Lower leg skin (tissue), 3 donors: ENCODE measurements at regions not wholly inside any gene's neighbourhood (a gene's known extent, or its start where the extent isn't known, plus 50 kb on each side); places are given as distances from the start of the nearest gene placed in this dataset.

ENCODE experiments used
- POLR2A ChIP-seq, 2 donors: fragments of 450-650 bp; IDR thresholded peaks; one replicate each; pipeline ENCODE4 v1.6.1; 2016 to 2017; ENCODE audit warnings: antibody characterized with exemption in 2 of 2, mild to moderate bottlenecking in 1 of 2, moderate library complexity in 1 of 2
- TF ChIP-seq, protein P1 (sequence below), 3 donors: fragments of 450-650 bp; IDR thresholded peaks; one replicate each; pipeline ENCODE4 v1.5.1; 2016; ENCODE audit warnings: antibody characterized with exemption in 3 of 3, mild to moderate bottlenecking in 3 of 3, moderate library complexity in 2 of 3

DNA sequence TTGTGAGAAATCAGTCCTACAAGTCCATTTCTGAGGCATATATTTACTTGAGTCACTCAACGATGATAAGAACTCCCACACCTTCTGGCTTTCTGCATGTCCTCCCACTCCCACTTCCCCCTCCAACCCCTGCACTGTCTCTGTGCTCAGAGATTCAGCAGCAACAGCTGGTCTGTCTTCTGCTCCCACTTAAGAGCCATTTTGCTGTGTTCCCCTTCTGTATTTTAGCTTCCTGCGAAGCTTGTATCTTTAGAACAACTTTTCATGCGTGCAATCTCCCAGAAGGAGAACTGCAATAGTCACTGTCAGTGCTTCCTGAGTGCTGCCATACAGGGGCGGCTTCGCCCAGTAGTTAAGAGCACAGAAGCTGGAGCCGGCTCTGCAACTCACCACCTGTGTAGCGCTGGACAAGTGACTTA is 90.0 kb upstream of the SPATA12 start:
- TF ChIP-seq, protein P1, sequence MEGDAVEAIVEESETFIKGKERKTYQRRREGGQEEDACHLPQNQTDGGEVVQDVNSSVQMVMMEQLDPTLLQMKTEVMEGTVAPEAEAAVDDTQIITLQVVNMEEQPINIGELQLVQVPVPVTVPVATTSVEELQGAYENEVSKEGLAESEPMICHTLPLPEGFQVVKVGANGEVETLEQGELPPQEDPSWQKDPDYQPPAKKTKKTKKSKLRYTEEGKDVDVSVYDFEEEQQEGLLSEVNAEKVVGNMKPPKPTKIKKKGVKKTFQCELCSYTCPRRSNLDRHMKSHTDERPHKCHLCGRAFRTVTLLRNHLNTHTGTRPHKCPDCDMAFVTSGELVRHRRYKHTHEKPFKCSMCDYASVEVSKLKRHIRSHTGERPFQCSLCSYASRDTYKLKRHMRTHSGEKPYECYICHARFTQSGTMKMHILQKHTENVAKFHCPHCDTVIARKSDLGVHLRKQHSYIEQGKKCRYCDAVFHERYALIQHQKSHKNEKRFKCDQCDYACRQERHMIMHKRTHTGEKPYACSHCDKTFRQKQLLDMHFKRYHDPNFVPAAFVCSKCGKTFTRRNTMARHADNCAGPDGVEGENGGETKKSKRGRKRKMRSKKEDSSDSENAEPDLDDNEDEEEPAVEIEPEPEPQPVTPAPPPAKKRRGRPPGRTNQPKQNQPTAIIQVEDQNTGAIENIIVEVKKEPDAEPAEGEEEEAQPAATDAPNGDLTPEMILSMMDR (IDR thresholded peaks at IDR 0.05) = no peak
- no peak for TF ChIP-seq POLR2A (IDR thresholded peaks at IDR 0.05)
